Neural progenitor cell (in vitro differentiated cells): ENCODE measurements at regions not wholly inside any gene's neighbourhood (a gene's known extent, or its start where the extent isn't known, plus 50 kb on each side); places are given as distances from the start of the nearest gene placed in this dataset.

Experiments used
- CTCF ChIP-seq: fragments of 200-600 bp; sonication (generic); IDR thresholded peaks from 2 replicates; pipeline ENCODE4 v1.5.1; 2017; ENCODE audit warnings: antibody characterized with exemption, mild to moderate bottlenecking
- EZH2 ChIP-seq: fragments of 200-600 bp; sonication (generic); IDR thresholded peaks from 2 replicates; pipeline ENCODE4 v1.6.1; 2017; ENCODE audit warnings: antibody characterized with exemption, mild to moderate bottlenecking, moderate library complexity
- EZH2phosphoT487 ChIP-seq: fragments of 200-600 bp; sonication (generic); IDR thresholded peaks from 2 replicates; pipeline ENCODE4 v1.6.1; 2017; ENCODE audit warnings: antibody characterized with exemption

GRCh38 chrX:89124985-89125384, 378.0 kb downstream of the CPXCR1 start:
- TF ChIP-seq CTCF: no peak
- no peak for TF ChIP-seq EZH2
- no peak for TF ChIP-seq EZH2phosphoT487
